ENCODE measurements at regions not wholly inside any gene's neighbourhood (a gene's known extent, or its start where the extent isn't known, plus 50 kb on each side); places are given as distances from the start of the nearest gene placed in this dataset.

GRCh38 chr9:79200336-79200735 lies 371.4 kb upstream of the TLE4 start:
- Histone ChIP-seq H3K4me3 (ENCODE audit: low read depth, low read length) (no peak overlapping the region), H3K36me3 (ENCODE audit: control insufficient read depth, insufficient read depth, low read length) (no peaks in the 10 kb centered on the region), H3K27me3 (ENCODE audit: control insufficient read depth, insufficient read depth, low read length) (no peaks in the 10 kb centered on the region)
- POLR2A ChIA-PET, result no interaction called here
- no peak for DNase-seq (ENCODE audit: low read depth)
- TF ChIP-seq CTCF (IDR thresholded peaks at IDR 0.05; ENCODE audit: insufficient read depth, low read depth, low read length), result no peak
- CTCF ChIA-PET, result interaction anchor here (0.8 kb wide), 1 partner anchor 275 kb away, joined by 3 read pairs; no protein-coding TSS in a partner anchor

- Histone ChIP-seq H3K27me3 (ENCODE audit: control insufficient read depth, insufficient read depth, low read length) (no peaks in the 10 kb centered on the region), H3K36me3 (ENCODE audit: control insufficient read depth, insufficient read depth, low read length) (no peaks in the 10 kb centered on the region), H3K4me3 (ENCODE audit: low read depth, low read length) (no peak overlapping the region)
- no peak for DNase-seq (ENCODE audit: low read depth)
- no peak for TF ChIP-seq CTCF (IDR thresholded peaks at IDR 0.05; ENCODE audit: insufficient read depth, low read depth, low read length)
- CTCF ChIA-PET, result interaction anchor here (0.8 to 1.2 kb wide), 2 partner anchors 9 to 12 kb away, joined by 3 to 4 read pairs; no protein-coding TSS in a partner anchor
- POLR2A ChIA-PET, result no interaction called here
Measured at GRCh38 chr9:79201636-79202035, 370.1 kb upstream of the TLE4 start.

GRCh38 chr9:79208791-79209396 lies 362.9 kb upstream of the TLE4 start:
- no peak for TF ChIP-seq CTCF (IDR thresholded peaks at IDR 0.05; ENCODE audit: insufficient read depth, low read depth, low read length)
- Histone ChIP-seq H3K36me3 (ENCODE audit: control insufficient read depth, insufficient read depth, low read length) (no peaks in the 10 kb centered on the region), H3K27me3 (ENCODE audit: control insufficient read depth, insufficient read depth, low read length) (no peaks in the 10 kb centered on the region), H3K4me3 (ENCODE audit: low read depth, low read length) (no peak overlapping the region)
- ChIA-PET CTCF (no interaction called here), POLR2A (no interaction called here)
- no peak for DNase-seq (ENCODE audit: low read depth)

- POLR2A ChIA-PET, result no interaction called here
- no peaks in the 10 kb centered on the region for H3K27me3 ChIP-seq (ENCODE audit: control insufficient read depth, insufficient read depth, low read length)
- no peak for DNase-seq (ENCODE audit: low read depth)
- CTCF ChIA-PET, result interaction anchor here (1.3 to 1.4 kb wide), 2 partner anchors 9 to 71 kb away, joined by 3 to 4 read pairs; no protein-coding TSS in a partner anchor
- no peaks in the 10 kb centered on the region for H3K36me3 ChIP-seq (ENCODE audit: control insufficient read depth, insufficient read depth, low read length)
- H3K4me3 ChIP-seq (ENCODE audit: low read depth, low read length), result no peak overlapping the region
- TF ChIP-seq CTCF (IDR thresholded peaks at IDR 0.05; ENCODE audit: insufficient read depth, low read depth, low read length), result no peak
Measured at GRCh38 chr9:79210541-79211243, 361.1 kb upstream of the TLE4 start.

- CTCF ChIA-PET, result no interaction called here
- TF ChIP-seq CTCF (IDR thresholded peaks at IDR 0.05; ENCODE audit: insufficient read depth, low read depth, low read length), result no peak
- POLR2A ChIA-PET, result no interaction called here
- Histone ChIP-seq H3K36me3 (ENCODE audit: control insufficient read depth, insufficient read depth, low read length) (no peaks in the 10 kb centered on the region), H3K4me3 (ENCODE audit: low read depth, low read length) (no peak overlapping the region), H3K27me3 (ENCODE audit: control insufficient read depth, insufficient read depth, low read length) (no peaks in the 10 kb centered on the region)
- DNase-seq (ENCODE audit: low read depth), result no peak
Measured at GRCh38 chr9:79213417-79214125, 358.2 kb upstream of the TLE4 start.

Data from BJ (cell line).